ENCODE measurements at regions not wholly inside any gene's neighbourhood (a gene's known extent, or its start where the extent isn't known, plus 50 kb on each side); places are given as distances from the start of the nearest gene placed in this dataset.
A peak's percentile ranks its signal among the peaks of the same experiment; 100 is the strongest.

DNA sequence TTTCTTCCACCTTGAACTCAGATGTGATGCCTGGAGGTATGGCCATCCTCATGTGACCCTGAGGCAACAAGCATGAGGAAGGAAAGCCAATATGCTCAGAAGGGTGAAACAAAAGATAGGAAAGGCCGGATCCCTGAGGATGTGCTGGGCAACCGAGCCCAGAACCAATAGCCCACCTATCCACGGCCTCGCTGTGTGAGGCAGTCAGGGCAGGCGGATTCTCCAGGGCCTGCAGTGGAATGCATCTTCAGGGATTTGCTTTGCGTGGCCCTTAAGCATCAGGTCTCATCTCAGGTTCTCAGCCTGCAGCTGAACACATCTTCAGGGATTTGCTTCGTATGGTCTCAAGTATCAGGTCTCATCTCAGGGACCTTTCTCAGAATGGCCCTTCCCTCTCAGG, 139.8 kb downstream of the ANKRD60 start:
- ATAC-seq (ENCODE audit: low read depth in 2 of 2) (no peak), DNase-seq (no peak)
- no peak overlapping the region for H3K4me3 Mint-ChIP-seq
- peak overlapping the region in 1 of 6 donors; percentile 69 for H3K27ac Mint-ChIP-seq
- H3K36me3 Mint-ChIP-seq = no peaks in the 10 kb centered on the region
- peaks cover 9 to 26% (median 22%) of the 10 kb centered on the region in 3 donors for H3K27me3 Mint-ChIP-seq
- no peaks in the 10 kb centered on the region for H3K4me1 Mint-ChIP-seq
- H3K9me3 Mint-ChIP-seq = peaks cover 0 to 2% (median 0%) of the 10 kb centered on the region in 7 donors

DNA sequence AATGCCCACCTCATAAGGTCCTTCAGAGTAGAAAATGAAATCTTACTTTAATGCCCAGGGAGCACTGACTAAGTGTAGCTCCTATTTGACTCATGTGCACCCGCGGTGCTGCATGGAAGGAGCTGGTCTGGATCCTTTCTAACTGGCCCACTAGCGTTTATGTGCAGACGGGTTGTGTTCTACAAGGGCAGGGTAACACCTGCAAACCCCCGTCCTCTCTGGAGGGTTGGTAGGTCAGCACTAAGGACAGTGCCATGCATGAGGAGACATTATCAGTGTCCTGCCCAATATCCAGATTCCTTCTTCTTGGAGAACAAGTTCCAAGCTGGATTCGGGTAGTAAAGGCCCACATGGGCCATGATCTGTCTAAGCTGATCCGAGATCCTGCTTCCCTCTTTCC, 140.3 kb downstream of the ANKRD60 start:
- Mint-ChIP-seq H3K36me3 (no peaks in the 10 kb centered on the region), H3K27me3 (peaks cover 7 to 26% (median 21%) of the 10 kb centered on the region in 3 donors), H3K27ac (no peak overlapping the region), H3K4me1 (no peaks in the 10 kb centered on the region), H3K4me3 (no peak overlapping the region), H3K9me3 (peaks cover 0 to 2% (median 0%) of the 10 kb centered on the region in 7 donors)
- DNase-seq = no peak
- no peak for ATAC-seq (ENCODE audit: low read depth in 2 of 2)

DNA sequence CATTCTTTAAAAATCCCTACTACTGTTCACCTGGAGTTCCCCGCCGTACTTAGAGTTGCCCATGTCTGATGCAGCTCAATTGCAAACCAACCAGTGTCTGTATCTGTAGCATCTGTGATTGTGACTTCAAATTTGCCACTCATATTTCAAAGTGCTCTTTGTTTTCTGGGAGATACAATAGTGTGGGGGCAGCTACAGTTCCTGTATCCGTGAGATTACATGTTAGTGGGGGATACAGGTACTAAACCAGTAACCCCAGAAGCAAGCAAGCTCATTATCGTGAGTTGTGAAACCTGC, 140.9 kb downstream of the ANKRD60 start:
- no peak overlapping the region for H3K27ac Mint-ChIP-seq
- ATAC-seq (ENCODE audit: low read depth in 2 of 2) (no peak), DNase-seq (no peak)
- H3K4me3 Mint-ChIP-seq = no peak overlapping the region
- H3K36me3 Mint-ChIP-seq = no peaks in the 10 kb centered on the region
- H3K27me3 Mint-ChIP-seq = peaks cover 7 to 23% (median 21%) of the 10 kb centered on the region in 3 donors
- no peaks in the 10 kb centered on the region for H3K4me1 Mint-ChIP-seq
- peaks cover 0 to 2% (median 0%) of the 10 kb centered on the region in 7 donors for H3K9me3 Mint-ChIP-seq

DNA sequence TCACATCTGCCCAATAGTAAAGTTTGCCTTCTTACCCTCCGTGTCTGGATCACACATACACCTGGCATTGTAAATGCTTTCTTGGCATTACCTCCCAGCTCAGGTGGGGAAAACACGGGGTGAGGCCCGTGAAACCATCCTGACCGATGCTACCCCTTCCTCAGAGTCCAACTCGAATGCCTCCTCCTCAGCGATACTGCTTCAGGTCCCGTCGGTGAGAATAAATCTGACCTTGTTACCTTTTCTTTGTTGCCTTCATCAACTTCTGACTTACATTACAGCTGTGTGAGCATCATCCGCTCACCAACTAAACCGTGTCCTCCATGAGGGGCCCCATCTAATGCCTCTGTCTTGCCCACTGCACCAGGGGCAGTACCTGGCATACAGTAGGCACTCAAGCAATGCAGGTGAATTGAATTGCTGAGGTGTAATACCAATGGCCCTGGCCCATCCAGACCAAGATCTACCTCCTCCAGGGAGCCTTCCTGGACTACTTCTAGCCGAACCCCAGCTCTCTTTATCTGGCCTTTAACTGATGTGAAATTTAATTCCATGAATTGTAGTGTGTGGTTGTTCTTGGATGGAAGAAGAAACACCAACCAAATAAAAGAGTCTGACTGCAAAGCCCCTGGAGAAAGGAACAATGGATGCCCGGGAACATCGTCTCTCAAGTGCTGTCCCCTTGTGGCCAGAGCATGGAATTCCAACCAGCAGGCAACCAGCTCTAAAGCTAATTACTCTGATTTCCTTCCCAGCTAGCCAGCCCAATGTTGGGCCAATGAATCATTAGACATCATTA, 141.5 kb downstream of the ANKRD60 start:
- no peak overlapping the region for H3K27ac Mint-ChIP-seq
- no peaks in the 10 kb centered on the region for H3K36me3 Mint-ChIP-seq
- H3K4me3 Mint-ChIP-seq = peak overlapping the region in 1 of 8 donors; percentile 27
- H3K9me3 Mint-ChIP-seq = peaks cover 0 to 2% (median 0%) of the 10 kb centered on the region in 7 donors
- H3K27me3 Mint-ChIP-seq = peaks cover 7 to 21% (median 17%) of the 10 kb centered on the region in 3 donors
- no peaks in the 10 kb centered on the region for H3K4me1 Mint-ChIP-seq
- ATAC-seq (ENCODE audit: low read depth in 2 of 2) (no peak), DNase-seq (peak; percentile 1)

DNA sequence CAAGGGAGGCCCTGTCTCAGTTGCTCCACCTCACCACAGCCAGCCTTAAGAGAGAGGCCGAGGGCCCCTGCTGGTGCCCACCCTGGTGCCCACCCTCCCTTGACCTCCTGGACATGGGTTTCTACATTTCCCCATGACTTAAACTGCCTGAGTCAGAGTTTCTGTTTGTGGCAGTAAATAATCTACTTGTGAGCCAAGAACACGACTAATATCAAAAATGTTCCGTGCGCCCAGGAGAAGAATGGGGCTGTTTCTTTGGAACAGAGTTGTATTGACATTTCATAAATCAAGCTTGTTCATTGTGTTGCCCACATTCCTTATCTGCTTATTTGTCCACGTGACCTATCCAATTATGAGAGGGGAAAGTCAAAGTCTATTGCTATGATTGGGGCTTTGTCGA, 143.5 kb downstream of the ANKRD60 start:
- no peak for ATAC-seq (ENCODE audit: low read depth in 2 of 2)
- Mint-ChIP-seq H3K27ac (peak overlapping the region in 1 of 6 donors; percentile 94), H3K36me3 (no peaks in the 10 kb centered on the region), H3K9me3 (no peaks in the 10 kb centered on the region), H3K4me3 (no peak overlapping the region), H3K27me3 (peaks cover 3 to 7% (median 4%) of the 10 kb centered on the region in 3 donors), H3K4me1 (no peaks in the 10 kb centered on the region)
- DNase-seq = no peak

DNA sequence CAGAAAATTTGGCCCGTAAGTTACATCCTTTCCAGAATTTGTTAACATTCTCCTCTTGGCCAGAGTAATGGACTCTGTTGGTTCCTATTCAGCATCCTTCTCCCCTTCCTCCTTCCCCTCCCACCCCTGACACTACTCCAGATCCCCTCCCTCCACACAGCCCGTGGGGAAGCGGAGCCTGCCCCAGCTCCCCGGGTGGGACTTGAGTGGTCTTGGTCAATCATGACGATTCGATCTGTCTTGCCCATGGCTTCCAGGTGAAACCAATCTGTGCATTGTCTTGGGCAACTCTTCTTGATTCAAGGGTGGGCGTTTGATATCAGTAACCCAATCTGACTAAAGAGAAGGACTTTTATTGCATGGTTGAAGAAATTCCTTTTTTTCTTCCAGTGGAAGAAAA, 143.9 kb downstream of the ANKRD60 start:
- H3K9me3 Mint-ChIP-seq = no peaks in the 10 kb centered on the region
- no peak for DNase-seq
- H3K4me1 Mint-ChIP-seq = no peaks in the 10 kb centered on the region
- no peak overlapping the region for H3K4me3 Mint-ChIP-seq
- ATAC-seq (ENCODE audit: low read depth in 2 of 2) = no peak
- H3K27ac Mint-ChIP-seq = no peak overlapping the region
- H3K27me3 Mint-ChIP-seq = peaks cover 4 to 7% (median 7%) of the 10 kb centered on the region in 3 donors
- no peaks in the 10 kb centered on the region for H3K36me3 Mint-ChIP-seq

DNA sequence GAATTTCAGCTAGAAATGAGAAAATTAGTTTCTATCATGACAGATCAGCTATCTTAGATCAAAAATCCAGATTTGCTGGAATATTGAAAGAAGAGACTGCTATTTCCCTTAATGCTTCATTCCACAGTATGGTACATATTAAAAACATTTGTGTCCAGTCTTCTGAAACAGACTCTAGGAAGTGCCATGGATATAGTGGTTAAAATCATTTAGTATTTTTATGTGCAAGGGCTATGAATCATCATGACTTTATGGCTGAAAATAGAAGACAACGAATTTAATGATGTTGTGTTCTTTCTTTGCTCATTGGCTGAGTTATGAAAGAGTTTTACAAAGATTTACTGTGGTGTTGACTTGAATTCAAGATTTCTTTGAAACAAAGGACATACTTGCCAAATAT, 146.6 kb downstream of the ANKRD60 start:
- ATAC-seq (ENCODE audit: low read depth in 2 of 2) = no peak
- Mint-ChIP-seq H3K27ac (no peak overlapping the region), H3K27me3 (peaks cover 12 to 27% (median 22%) of the 10 kb centered on the region in 3 donors), H3K4me1 (no peaks in the 10 kb centered on the region), H3K36me3 (no peaks in the 10 kb centered on the region), H3K4me3 (no peak overlapping the region), H3K9me3 (peaks cover 0 to 3% (median 0%) of the 10 kb centered on the region in 7 donors)
- DNase-seq = no peak

DNA sequence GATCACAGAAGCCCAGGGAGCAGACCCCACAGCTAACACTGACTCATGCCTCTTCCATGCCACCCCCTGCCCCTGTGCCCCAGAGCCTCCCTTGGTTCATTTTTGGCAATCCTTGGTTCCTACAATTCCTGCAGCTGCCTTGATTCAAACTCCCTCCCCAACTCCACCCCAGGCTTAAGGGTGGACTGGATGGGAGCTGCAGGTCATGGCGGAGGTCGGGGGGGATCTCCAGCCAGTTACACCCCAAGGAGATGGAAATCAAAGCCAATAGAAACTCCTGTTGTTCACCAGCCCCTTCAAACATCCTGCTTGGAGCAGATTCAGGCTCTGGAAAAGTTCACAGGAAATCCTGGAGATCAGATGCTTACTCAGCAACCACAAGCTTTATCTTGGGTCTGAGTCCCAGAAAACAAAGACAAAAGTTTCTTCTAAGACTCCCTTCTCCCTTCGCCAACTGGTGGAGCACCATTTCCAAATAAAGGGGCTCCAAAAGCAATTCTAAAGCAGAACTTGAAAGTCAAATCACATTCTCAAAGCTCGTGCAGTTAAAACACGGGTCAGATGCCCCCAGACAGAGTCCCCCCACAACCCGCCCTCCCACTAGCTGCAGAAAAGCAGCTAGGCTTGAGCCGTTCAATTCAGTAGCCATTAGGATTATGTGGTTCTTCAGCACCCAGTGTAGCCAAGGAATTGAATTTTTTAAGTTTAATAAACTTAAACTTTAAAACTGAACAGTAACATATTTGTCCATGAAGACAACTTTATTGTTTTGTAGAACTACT, 149.5 kb downstream of the ANKRD60 start:
- Mint-ChIP-seq H3K9me3 (peaks cover 0 to 4% (median 0%) of the 10 kb centered on the region in 7 donors), H3K4me1 (peaks cover 6 to 12% (median 10%) of the 10 kb centered on the region in 3 donors), H3K27ac (no peak overlapping the region), H3K27me3 (peaks cover 19 to 37% (median 19%) of the 10 kb centered on the region in 3 donors), H3K36me3 (no peaks in the 10 kb centered on the region), H3K4me3 (no peak overlapping the region)
- DNase-seq = no peak
- no peak for ATAC-seq (ENCODE audit: low read depth in 2 of 2)

DNA sequence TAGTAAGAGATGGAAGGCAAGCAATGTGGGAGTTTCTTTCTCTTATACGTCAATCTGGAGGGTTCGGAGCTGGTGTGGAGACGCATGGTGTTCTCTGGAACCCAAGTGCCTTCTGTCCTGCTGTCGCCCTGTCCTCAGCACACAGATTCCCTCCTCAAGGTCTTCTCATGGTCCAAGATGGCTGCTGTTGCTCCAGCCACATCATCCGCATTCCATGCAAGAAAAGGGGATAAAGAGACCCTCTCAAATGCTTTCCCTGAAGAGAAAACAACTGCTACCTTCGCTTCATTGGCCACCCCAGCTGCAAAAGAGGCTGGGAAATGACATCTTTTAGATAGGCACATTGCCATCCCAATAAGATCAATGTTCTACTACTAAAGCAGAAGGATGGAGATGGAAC, 151.2 kb downstream of the ANKRD60 start:
- DNase-seq (no peak), ATAC-seq (ENCODE audit: low read depth in 2 of 2) (no peak)
- peaks cover 19 to 50% (median 31%) of the 10 kb centered on the region in 3 donors for H3K27me3 Mint-ChIP-seq
- H3K36me3 Mint-ChIP-seq = no peaks in the 10 kb centered on the region
- H3K27ac Mint-ChIP-seq = no peak overlapping the region
- peaks cover 6 to 12% (median 12%) of the 10 kb centered on the region in 3 donors for H3K4me1 Mint-ChIP-seq
- H3K4me3 Mint-ChIP-seq = no peak overlapping the region
- peaks cover 0 to 4% (median 0%) of the 10 kb centered on the region in 7 donors for H3K9me3 Mint-ChIP-seq

DNA sequence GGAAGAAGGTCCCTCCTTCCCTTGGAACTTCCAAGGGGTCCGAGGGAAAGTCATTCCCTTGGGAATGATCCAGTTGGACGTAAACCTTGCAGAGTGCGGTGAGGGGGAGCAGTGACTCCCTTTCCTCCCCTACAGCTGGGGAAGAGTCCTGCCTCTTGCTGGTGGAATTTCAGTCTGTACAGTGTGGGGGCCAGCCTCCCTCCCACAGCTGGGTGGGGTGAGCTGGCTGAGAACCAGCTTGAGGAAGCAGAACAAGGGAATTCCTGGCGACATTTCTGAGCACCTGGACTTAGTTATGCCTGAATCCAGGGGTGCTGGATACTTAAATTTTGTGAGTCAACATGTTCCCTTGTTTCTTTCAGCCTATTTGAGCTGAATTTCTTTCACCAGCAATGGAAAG, 152.0 kb downstream of the ANKRD60 start:
- H3K4me1 Mint-ChIP-seq = peaks cover 6 to 15% (median 12%) of the 10 kb centered on the region in 3 donors
- H3K9me3 Mint-ChIP-seq = peaks cover 0 to 4% (median 0%) of the 10 kb centered on the region in 7 donors
- DNase-seq (no peak), ATAC-seq (ENCODE audit: low read depth in 2 of 2) (no peak)
- H3K27me3 Mint-ChIP-seq = peaks cover 27 to 56% (median 36%) of the 10 kb centered on the region in 3 donors
- no peak overlapping the region for H3K27ac Mint-ChIP-seq
- no peaks in the 10 kb centered on the region for H3K36me3 Mint-ChIP-seq
- H3K4me3 Mint-ChIP-seq = no peak overlapping the region

DNA sequence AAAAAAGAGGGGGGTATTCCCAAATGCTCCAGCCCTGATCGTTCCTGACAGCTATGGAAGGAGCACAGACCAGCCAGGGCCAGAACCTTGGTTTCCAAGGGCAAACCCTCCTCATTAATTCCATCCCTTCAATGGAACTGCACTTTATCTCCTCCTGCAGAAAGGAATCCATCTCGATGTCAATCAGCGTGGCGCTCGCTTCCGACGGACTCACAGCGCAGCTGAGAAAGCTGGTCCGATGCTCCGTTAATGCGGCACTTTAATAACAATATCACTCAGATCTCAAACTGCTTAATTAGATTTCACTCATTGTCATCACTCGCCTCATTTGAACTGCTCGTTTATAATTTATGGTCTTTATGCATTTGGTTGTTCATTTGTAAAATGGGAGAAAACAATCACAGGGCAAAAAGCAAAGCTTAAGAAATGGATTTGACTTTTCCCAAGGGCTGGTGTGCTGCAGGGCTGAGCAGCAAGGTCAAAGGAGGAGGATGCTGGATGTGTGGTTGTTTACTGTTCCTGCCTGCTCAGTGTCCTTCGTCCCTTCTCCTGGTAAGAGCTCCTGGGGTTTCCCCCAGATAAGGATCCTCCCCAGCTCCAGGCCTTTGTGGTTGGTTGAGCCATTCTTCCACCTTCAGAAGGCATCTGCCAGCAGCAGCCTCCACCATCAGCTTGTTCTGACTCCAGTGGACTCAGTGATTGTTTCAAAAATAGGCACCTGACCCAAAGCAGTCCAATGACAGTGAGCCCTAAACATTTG, 152.7 kb downstream of the ANKRD60 start:
- Mint-ChIP-seq H3K36me3 (no peaks in the 10 kb centered on the region), H3K9me3 (peaks cover 0 to 4% (median 0%) of the 10 kb centered on the region in 7 donors), H3K4me3 (no peak overlapping the region), H3K27me3 (peaks cover 31 to 62% (median 41%) of the 10 kb centered on the region in 3 donors), H3K4me1 (peaks cover 6 to 15% (median 12%) of the 10 kb centered on the region in 3 donors), H3K27ac (no peak overlapping the region)
- DNase-seq (no peak), ATAC-seq (ENCODE audit: low read depth in 2 of 2) (no peak)

DNA sequence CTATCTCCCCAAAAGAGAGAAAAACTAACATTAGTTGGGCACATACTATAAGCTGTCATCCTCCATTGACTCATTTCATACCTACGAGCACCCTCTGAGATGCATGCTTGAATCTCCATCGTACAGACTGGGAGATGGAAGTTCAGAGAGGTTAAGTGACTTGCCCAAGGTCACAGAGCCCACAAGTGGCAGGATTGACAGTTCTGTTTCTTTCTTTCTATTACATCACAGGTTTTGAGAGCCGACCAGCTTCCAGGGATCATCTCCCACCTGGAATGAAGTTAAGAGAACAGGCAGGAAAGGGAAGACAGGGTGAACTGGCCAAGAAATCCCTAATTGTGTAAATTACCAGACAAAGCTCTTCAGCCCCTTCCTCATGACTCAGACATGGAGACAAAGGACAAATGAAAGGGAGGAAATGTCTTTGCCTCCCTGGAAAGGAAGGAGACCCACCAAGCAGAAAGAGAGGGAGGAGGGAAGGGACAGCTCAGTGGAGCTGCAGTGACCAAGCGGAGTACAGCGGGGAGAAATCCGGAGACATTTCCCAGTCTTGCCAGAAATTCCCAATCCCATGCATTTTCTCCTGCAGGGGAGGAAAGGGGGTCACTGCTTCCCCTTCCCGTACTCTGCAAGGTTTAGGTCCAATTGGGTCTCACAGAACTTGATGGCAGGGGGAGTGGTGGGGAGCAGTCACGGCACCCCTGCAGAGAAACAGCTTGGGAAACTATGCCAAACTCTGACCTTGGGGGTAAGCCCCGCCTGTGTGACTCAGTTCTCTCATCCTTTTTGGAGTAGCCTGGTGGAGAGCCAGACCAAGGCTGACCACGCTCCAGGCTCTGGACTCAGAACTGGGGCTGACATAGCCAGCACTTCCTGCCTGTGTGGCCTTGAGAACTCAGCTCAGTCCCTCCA, 154.3 kb downstream of the ANKRD60 start:
- Mint-ChIP-seq H3K9me3 (peaks cover 0 to 4% (median 0%) of the 10 kb centered on the region in 7 donors), H3K36me3 (no peaks in the 10 kb centered on the region), H3K27ac (peak overlapping the region in 3 of 6 donors; percentile 21 to 84 (median 58)), H3K4me3 (peak overlapping the region in 1 of 8 donors; percentile 7), H3K27me3 (peaks cover 31 to 70% (median 51%) of the 10 kb centered on the region in 3 donors), H3K4me1 (peaks cover 6 to 15% (median 12%) of the 10 kb centered on the region in 3 donors)
- no peak for DNase-seq
- no peak for ATAC-seq (ENCODE audit: low read depth in 2 of 2)
